GM12891 (cell line): ENCODE measurements at regions not wholly inside any gene's neighbourhood (a gene's known extent, or its start where the extent isn't known, plus 50 kb on each side); places are given as distances from the start of the nearest gene placed in this dataset.

ENCODE experiments used
- POLR2A ChIP-seq: IDR thresholded peaks from 2 replicates; pipeline ENCODE4 v1.6.1; 2011; ENCODE audit warnings: low read depth, low read length, control low read depth
- POLR2AphosphoS5 ChIP-seq: IDR thresholded peaks from 2 replicates; pipeline ENCODE4 v1.6.1; 2011; ENCODE audit warnings: low read depth, low read length, control low read depth
- SPI1 ChIP-seq: IDR thresholded peaks from 2 replicates; pipeline ENCODE4 v1.6.1; 2011; ENCODE audit warnings: low read depth, low read length, control low read depth

GRCh38 chr17:53227514-53227913 is 595.2 kb upstream of the KIF2B start:
- TF ChIP-seq POLR2A, result no peak
- TF ChIP-seq POLR2AphosphoS5, result no peak
- no peak for TF ChIP-seq SPI1
